ENCODE measurements at regions not wholly inside any gene's neighbourhood (a gene's known extent, or its start where the extent isn't known, plus 50 kb on each side); places are given as distances from the start of the nearest gene placed in this dataset.

GRCh38 chr12:20234474-20234873 lies 133.9 kb upstream of the PDE3A start:
- no peaks in the 10 kb centered on the region for H4K20me1 ChIP-seq (ENCODE audit: insufficient read depth, low read length)
- H3K9me3 Mint-ChIP-seq: peaks cover 10 to 29% (median 23%) of the 10 kb centered on the region in 7 donors
- H3K9ac ChIP-seq (ENCODE audit: insufficient read depth, low read length, poor library complexity, severe bottlenecking): no peak overlapping the region
- TF ChIP-seq CTCF (IDR thresholded peaks at IDR 0.05): no peak
- no peak overlapping the region for H3K4me3 ChIP-seq (replicated peaks in 1 of 3; ENCODE audit: low read depth in 2 of 3, low read length in 3 of 3)
- H3K4me1 ChIP-seq (ENCODE audit: control insufficient read depth in 1 of 2, insufficient read depth in 2 of 2, low read length in 2 of 2): no peaks in the 10 kb centered on the region
- no peak overlapping the region for H3K27ac ChIP-seq (ENCODE audit: low read depth in 1 of 2, low read length in 2 of 2)
- no peaks in the 10 kb centered on the region for H3K4me1 Mint-ChIP-seq
- peaks cover 4 to 22% of the 10 kb centered on the region in 2 donors for H3K9me3 ChIP-seq (replicated peaks in 1 of 2; ENCODE audit: control insufficient read depth in 1 of 2, insufficient read depth in 1 of 2, low read length in 2 of 2)
- H3K36me3 Mint-ChIP-seq: no peaks in the 10 kb centered on the region
- H3K4me3 Mint-ChIP-seq: no peak overlapping the region
- no peak overlapping the region for H3K4me2 ChIP-seq (replicated peaks; ENCODE audit: extremely low read depth, low read length, poor library complexity, severe bottlenecking)
- H3K79me2 ChIP-seq (ENCODE audit: insufficient read depth, low read length): no peaks in the 10 kb centered on the region
- no peaks in the 10 kb centered on the region for H3K27me3 ChIP-seq (ENCODE audit: control insufficient read depth in 2 of 2, insufficient read depth in 2 of 2, low read length in 2 of 2)
- no peak overlapping the region for H2AFZ ChIP-seq (ENCODE audit: insufficient read depth, low read depth, low read length, poor library complexity, severe bottlenecking)
- no peaks in the 10 kb centered on the region for H3K36me3 ChIP-seq (replicated peaks in 1 of 2; ENCODE audit: control insufficient read depth in 1 of 2, insufficient read depth in 2 of 2, low read length in 2 of 2)
- H3K27me3 Mint-ChIP-seq (ENCODE audit: low read depth in 3 of 3): peaks cover 0 to 2% (median 0%) of the 10 kb centered on the region in 3 donors
- intact Hi-C loops (cut with micrococcal nuclease): no loop called here
- no peak overlapping the region for H3K27ac Mint-ChIP-seq
- no CpG with 5 or more reads among the region's 6 CpGs for whole genome bisulfite sequencing (ENCODE audit: insufficient coverage)
- DNase-seq: no peak

GRCh38 chr12:20237091-20237490 lies 131.2 kb upstream of the PDE3A start:
- Mint-ChIP-seq H3K27ac (no peak overlapping the region), H3K4me3 (no peak overlapping the region), H3K4me1 (no peaks in the 10 kb centered on the region), H3K36me3 (no peaks in the 10 kb centered on the region), H3K27me3 (ENCODE audit: low read depth in 3 of 3) (no peaks in the 10 kb centered on the region), H3K9me3 (peaks cover 0 to 11% (median 6%) of the 10 kb centered on the region in 7 donors)
- Histone ChIP-seq H3K4me1 (ENCODE audit: control insufficient read depth in 1 of 2, insufficient read depth in 2 of 2, low read length in 2 of 2) (no peaks in the 10 kb centered on the region), H4K20me1 (ENCODE audit: insufficient read depth, low read length) (no peaks in the 10 kb centered on the region), H3K4me2 (replicated peaks; ENCODE audit: extremely low read depth, low read length, poor library complexity, severe bottlenecking) (no peak overlapping the region), H3K9ac (ENCODE audit: insufficient read depth, low read length, poor library complexity, severe bottlenecking) (no peak overlapping the region), H3K4me3 (replicated peaks in 1 of 3; ENCODE audit: low read depth in 2 of 3, low read length in 3 of 3) (no peak overlapping the region), H3K9me3 (replicated peaks in 1 of 2; ENCODE audit: control insufficient read depth in 1 of 2, insufficient read depth in 1 of 2, low read length in 2 of 2) (peaks cover 0 to 5% of the 10 kb centered on the region in 2 donors), H3K79me2 (ENCODE audit: insufficient read depth, low read length) (no peaks in the 10 kb centered on the region), H2AFZ (ENCODE audit: insufficient read depth, low read depth, low read length, poor library complexity, severe bottlenecking) (no peak overlapping the region), H3K27ac (ENCODE audit: low read depth in 1 of 2, low read length in 2 of 2) (no peak overlapping the region), H3K27me3 (ENCODE audit: control insufficient read depth in 2 of 2, insufficient read depth in 2 of 2, low read length in 2 of 2) (no peaks in the 10 kb centered on the region), H3K36me3 (replicated peaks in 1 of 2; ENCODE audit: control insufficient read depth in 1 of 2, insufficient read depth in 2 of 2, low read length in 2 of 2) (no peaks in the 10 kb centered on the region)
- WGBS (ENCODE audit: insufficient coverage): 93% methylated on average over 6 of the region's 7 CpGs
- intact Hi-C loops (cut with micrococcal nuclease): no loop called here
- DNase-seq: no peak
- no peak for TF ChIP-seq CTCF (IDR thresholded peaks at IDR 0.05)
